ENCODE measurements at regions not wholly inside any gene's neighbourhood (a gene's known extent, or its start where the extent isn't known, plus 50 kb on each side); places are given as distances from the start of the nearest gene placed in this dataset.

- intact Hi-C loops (cut with DNase I; ENCODE audit: low total_unique reads), result no loop called here
- no peak for DNase-seq
- Histone ChIP-seq H3K27ac (no peak overlapping the region), H3K27me3 (replicated peaks in 1 of 7) (no peaks in the 10 kb centered on the region), H3K9me3 (no peaks in the 10 kb centered on the region), H3K4me1 (no peaks in the 10 kb centered on the region), H3K36me3 (no peaks in the 10 kb centered on the region), H3K4me3 (no peak overlapping the region)
- TF ChIP-seq POLR2A (IDR thresholded peaks at IDR 0.05), result no peak
- TF ChIP-seq CTCF (IDR thresholded peaks at IDR 0.05 in 8 of 11, conservative IDR thresholded peaks at IDR 0.05 in 3 of 11), result no peak
- no peak for TF ChIP-seq POLR2AphosphoS5 (IDR thresholded peaks at IDR 0.05)
- 75 to 98% (median 88%) methylated on average over 1 of the region's 1 CpG for WGBS, 5 donors
Observed at GRCh38 chr7:125010540-125010939, 80.9 kb upstream of the POT1 start.

- H3K9me3 ChIP-seq, result peaks cover 0 to 9% (median 0%) of the 10 kb centered on the region in 8 donors
- no peak overlapping the region for H3K27ac ChIP-seq
- no peak overlapping the region for H3K4me3 ChIP-seq
- DNase-seq, result no peak
- 67 to 86% (median 78%) methylated on average over 4 of the region's 4 CpGs for WGBS, 5 donors
- H3K4me1 ChIP-seq, result no peaks in the 10 kb centered on the region
- no peak for TF ChIP-seq POLR2A (IDR thresholded peaks at IDR 0.05)
- TF ChIP-seq POLR2AphosphoS5 (IDR thresholded peaks at IDR 0.05), result no peak
- TF ChIP-seq CTCF (IDR thresholded peaks at IDR 0.05 in 8 of 11, conservative IDR thresholded peaks at IDR 0.05 in 3 of 11), result no peak
- no peaks in the 10 kb centered on the region for H3K27me3 ChIP-seq (replicated peaks in 1 of 7)
- intact Hi-C loops (cut with DNase I; ENCODE audit: low total_unique reads), result no loop called here
- H3K36me3 ChIP-seq, result no peaks in the 10 kb centered on the region
Observed at GRCh38 chr7:124996778-124997177, 67.2 kb upstream of the POT1 start.

- Histone ChIP-seq H3K9me3 (no peaks in the 10 kb centered on the region), H3K27me3 (replicated peaks in 1 of 7) (no peaks in the 10 kb centered on the region), H3K4me3 (no peak overlapping the region), H3K36me3 (no peaks in the 10 kb centered on the region), H3K27ac (no peak overlapping the region), H3K4me1 (no peaks in the 10 kb centered on the region)
- DNase-seq, result no peak
- 79 to 92% (median 82%) methylated on average over 4 of the region's 4 CpGs for WGBS, 5 donors
- no peak for TF ChIP-seq POLR2A (IDR thresholded peaks at IDR 0.05)
- no peak for TF ChIP-seq POLR2AphosphoS5 (IDR thresholded peaks at IDR 0.05)
- TF ChIP-seq CTCF (IDR thresholded peaks at IDR 0.05 in 8 of 11, conservative IDR thresholded peaks at IDR 0.05 in 3 of 11), result no peak
- intact Hi-C loops (cut with DNase I; ENCODE audit: low total_unique reads), result no loop called here
Observed at GRCh38 chr7:124992851-124993562, 63.4 kb upstream of the POT1 start.

- Histone ChIP-seq H3K9me3 (peaks cover 0 to 14% (median 0%) of the 10 kb centered on the region in 8 donors), H3K4me3 (no peak overlapping the region), H3K36me3 (no peaks in the 10 kb centered on the region), H3K27me3 (replicated peaks in 1 of 7) (no peaks in the 10 kb centered on the region), H3K4me1 (no peaks in the 10 kb centered on the region), H3K27ac (no peak overlapping the region)
- WGBS, 5 donors, result 80 to 88% (median 84%) methylated on average over 1 of the region's 1 CpG
- DNase-seq, result no peak
- intact Hi-C loops (cut with DNase I; ENCODE audit: low total_unique reads), result no loop called here
- no peak for TF ChIP-seq POLR2A (IDR thresholded peaks at IDR 0.05)
Observed at GRCh38 chr7:124989911-124990310, 60.3 kb upstream of the POT1 start.

All from spleen (tissue), 11 donors.